CD8-positive, alpha-beta memory T cell (primary cell): ENCODE measurements at regions not wholly inside any gene's neighbourhood (a gene's known extent, or its start where the extent isn't known, plus 50 kb on each side); places are given as distances from the start of the nearest gene placed in this dataset.

Source experiments
- CTCF ChIA-PET: fragments of 350-600 bp; sonication (Branson Sonifier 250); formaldehyde crosslinking; loops from one replicate; lab custom pipeline; 2021; ENCODE audit warnings: antibody characterized with exemption; lab: Charles Lee
- POLR2A ChIA-PET: fragments of 350-600 bp; sonication (Branson Sonifier 250); formaldehyde crosslinking; loops from one replicate; lab custom pipeline; 2021; ENCODE audit warnings: antibody characterized with exemption; lab: Charles Lee
- DNase-seq, 5 donors: peaks; one replicate each; pipeline versions ENCODE4 v3.0.0 to v3.0.0-alpha.2; 2020 to 2022; ENCODE audit warnings: mixed read lengths in 1 of 5
- H3K27ac ChIP-seq: one replicate; pipeline ENCODE4 v1.7.0; 2013; ENCODE audit warnings: low read depth, mild to moderate bottlenecking, low read length, moderate library complexity
- H3K27me3 ChIP-seq: 2 replicates; pipeline ENCODE4 v1.7.0; 2013; ENCODE audit warnings: low read length, mild to moderate bottlenecking; ENCODE audit not compliant: insufficient read depth, poor library complexity, severe bottlenecking
- H3K36me3 ChIP-seq: 2 replicates; pipeline ENCODE4 v1.7.0; 2013; ENCODE audit warnings: mild to moderate bottlenecking, low read length, moderate library complexity; ENCODE audit not compliant: insufficient read depth
- H3K4me1 ChIP-seq: 2 replicates; pipeline ENCODE4 v1.7.0; 2013; ENCODE audit warnings: mild to moderate bottlenecking, low read length, moderate library complexity; ENCODE audit not compliant: insufficient read depth
- H3K4me3 ChIP-seq: 2 replicates; pipeline ENCODE4 v1.7.0; 2013; ENCODE audit warnings: mild to moderate bottlenecking, low read length
- H3K9me3 ChIP-seq: 2 replicates; pipeline ENCODE4 v1.7.0; 2013; ENCODE audit warnings: mild to moderate bottlenecking, low read length
- H3K27ac Mint-ChIP-seq, 8 donors: one replicate each; pipeline ENCODE4 v1.8.0; 2020 to 2021; ENCODE audit warnings: mixed read lengths in 8 of 8, mild to moderate bottlenecking in 6 of 8, inconsistent platforms in 3 of 8, moderate library complexity in 3 of 8
- H3K27me3 Mint-ChIP-seq, 2 donors: one replicate each; pipeline ENCODE4 v1.8.0; 2020 to 2021; ENCODE audit warnings: mixed read lengths in 2 of 2, mild to moderate bottlenecking in 1 of 2, moderate library complexity in 1 of 2
- H3K36me3 Mint-ChIP-seq, 3 donors: one replicate each; pipeline ENCODE4 v1.8.0; 2020 to 2021; ENCODE audit warnings: mixed read lengths in 3 of 3, inconsistent platforms in 1 of 3, mild to moderate bottlenecking in 1 of 3
- H3K4me1 Mint-ChIP-seq, 3 donors: one replicate each; pipeline ENCODE4 v1.8.0; 2020 to 2021; ENCODE audit warnings: mixed read lengths in 3 of 3, inconsistent platforms in 1 of 3, mild to moderate bottlenecking in 1 of 3
- H3K4me3 Mint-ChIP-seq, 7 donors: one replicate each; pipeline ENCODE4 v1.8.0; 2020 to 2021; ENCODE audit warnings: mixed read lengths in 7 of 7, mild to moderate bottlenecking in 6 of 7, moderate library complexity in 4 of 7, inconsistent platforms in 2 of 7
- H3K9me3 Mint-ChIP-seq, 5 donors: one replicate each; pipeline ENCODE4 v1.8.0; 2020 to 2022; ENCODE audit warnings: mixed read lengths in 5 of 5, mild to moderate bottlenecking in 3 of 5, moderate library complexity in 2 of 5, inconsistent platforms in 1 of 5

- peak overlapping the region in 1 of 8 donors; percentile 82 for H3K27ac Mint-ChIP-seq
- peaks cover 0 to 4% (median 0%) of the 10 kb centered on the region in 5 donors for H3K9me3 Mint-ChIP-seq
- no peaks in the 10 kb centered on the region for H3K4me1 Mint-ChIP-seq
- no peak overlapping the region for H3K4me3 Mint-ChIP-seq
- Histone ChIP-seq H3K4me3 (no peak overlapping the region), H3K27me3 (no peaks in the 10 kb centered on the region), H3K9me3 (no peaks in the 10 kb centered on the region), H3K4me1 (no peaks in the 10 kb centered on the region), H3K27ac (no peak overlapping the region), H3K36me3 (no peaks in the 10 kb centered on the region)
- ChIA-PET POLR2A (no interaction called here), CTCF (no interaction called here)
- no peak for DNase-seq
- H3K27me3 Mint-ChIP-seq = peaks cover 4 to 36% of the 10 kb centered on the region in 2 donors
- no peaks in the 10 kb centered on the region for H3K36me3 Mint-ChIP-seq
Observed at GRCh38 chr9:90343366-90343765, 299.3 kb downstream of the DIRAS2 start.

GRCh38 chr9:90343991-90344390 is 298.6 kb downstream of the DIRAS2 start:
- Mint-ChIP-seq H3K27me3 (peaks cover 7 to 38% of the 10 kb centered on the region in 2 donors), H3K4me3 (no peak overlapping the region), H3K36me3 (no peaks in the 10 kb centered on the region), H3K4me1 (no peaks in the 10 kb centered on the region), H3K9me3 (peaks cover 0 to 4% (median 0%) of the 10 kb centered on the region in 5 donors), H3K27ac (no peak overlapping the region)
- Histone ChIP-seq H3K4me3 (no peak overlapping the region), H3K27ac (no peak overlapping the region), H3K9me3 (no peaks in the 10 kb centered on the region), H3K27me3 (no peaks in the 10 kb centered on the region), H3K36me3 (no peaks in the 10 kb centered on the region), H3K4me1 (no peaks in the 10 kb centered on the region)
- ChIA-PET POLR2A (no interaction called here), CTCF (no interaction called here)
- no peak for DNase-seq

- ChIA-PET CTCF (no interaction called here), POLR2A (no interaction called here)
- peaks cover 0 to 5% (median 1%) of the 10 kb centered on the region in 5 donors for H3K9me3 Mint-ChIP-seq
Observed at GRCh38 chr9:90365666-90366065, 277.0 kb downstream of the DIRAS2 start.

GRCh38 chr9:90368241-90368640 is 274.4 kb downstream of the DIRAS2 start:
- CTCF ChIA-PET = no interaction called here
- no peaks in the 10 kb centered on the region for H3K9me3 ChIP-seq

More at GRCh38 chr9:90365666-90366065, 277.0 kb downstream of the DIRAS2 start:
- Histone ChIP-seq H3K4me3 (no peak overlapping the region), H3K9me3 (no peaks in the 10 kb centered on the region), H3K36me3 (no peaks in the 10 kb centered on the region), H3K4me1 (no peaks in the 10 kb centered on the region), H3K27me3 (no peaks in the 10 kb centered on the region), H3K27ac (no peak overlapping the region)
- H3K27me3 Mint-ChIP-seq = peaks cover 1 to 16% of the 10 kb centered on the region in 2 donors
- H3K27ac Mint-ChIP-seq = no peak overlapping the region
- H3K4me1 Mint-ChIP-seq = no peaks in the 10 kb centered on the region
- no peak for DNase-seq
- H3K4me3 Mint-ChIP-seq = no peak overlapping the region
- no peaks in the 10 kb centered on the region for H3K36me3 Mint-ChIP-seq

GRCh38 chr9:90368928-90369327 is 273.7 kb downstream of the DIRAS2 start:
- ChIA-PET POLR2A (no interaction called here), CTCF (no interaction called here)
- no peaks in the 10 kb centered on the region for H3K27me3 ChIP-seq
- H3K9me3 Mint-ChIP-seq = peaks cover 0 to 5% (median 2%) of the 10 kb centered on the region in 5 donors
- H3K27ac Mint-ChIP-seq = no peak overlapping the region
- H3K4me1 ChIP-seq = no peaks in the 10 kb centered on the region
- no peaks in the 10 kb centered on the region for H3K9me3 ChIP-seq
- H3K4me3 ChIP-seq = no peak overlapping the region
- H3K4me1 Mint-ChIP-seq = no peaks in the 10 kb centered on the region
- no peaks in the 10 kb centered on the region for H3K36me3 Mint-ChIP-seq
- DNase-seq = no peak
- no peak overlapping the region for H3K27ac ChIP-seq
- no peak overlapping the region for H3K4me3 Mint-ChIP-seq
- H3K36me3 ChIP-seq = no peaks in the 10 kb centered on the region
- H3K27me3 Mint-ChIP-seq = peaks cover 3 to 13% of the 10 kb centered on the region in 2 donors

More at GRCh38 chr9:90368241-90368640, 274.4 kb downstream of the DIRAS2 start:
- H3K27ac Mint-ChIP-seq = no peak overlapping the region
- POLR2A ChIA-PET = no interaction called here
- no peak overlapping the region for H3K4me3 Mint-ChIP-seq
- H3K4me1 Mint-ChIP-seq = no peaks in the 10 kb centered on the region
- no peak for DNase-seq
- H3K36me3 Mint-ChIP-seq = no peaks in the 10 kb centered on the region
- peaks cover 3 to 17% of the 10 kb centered on the region in 2 donors for H3K27me3 Mint-ChIP-seq
- Histone ChIP-seq H3K36me3 (no peaks in the 10 kb centered on the region), H3K4me3 (no peak overlapping the region), H3K27ac (no peak overlapping the region), H3K4me1 (no peaks in the 10 kb centered on the region), H3K27me3 (no peaks in the 10 kb centered on the region)
- peaks cover 0 to 5% (median 2%) of the 10 kb centered on the region in 5 donors for H3K9me3 Mint-ChIP-seq

- H3K4me1 ChIP-seq = no peaks in the 10 kb centered on the region
- H3K27ac ChIP-seq = no peak overlapping the region
- H3K36me3 ChIP-seq = no peaks in the 10 kb centered on the region
- H3K9me3 Mint-ChIP-seq = peaks cover 0 to 2% (median 0%) of the 10 kb centered on the region in 5 donors
- DNase-seq = no peak
- no peaks in the 10 kb centered on the region for H3K9me3 ChIP-seq
- no peaks in the 10 kb centered on the region for H3K36me3 Mint-ChIP-seq
- H3K4me3 Mint-ChIP-seq = no peak overlapping the region
- H3K4me3 ChIP-seq = no peak overlapping the region
- H3K4me1 Mint-ChIP-seq = no peaks in the 10 kb centered on the region
- ChIA-PET POLR2A (no interaction called here), CTCF (no interaction called here)
- H3K27me3 Mint-ChIP-seq = peaks cover 4 to 15% of the 10 kb centered on the region in 2 donors
- no peaks in the 10 kb centered on the region for H3K27me3 ChIP-seq
- H3K27ac Mint-ChIP-seq = no peak overlapping the region
Observed at GRCh38 chr9:90379771-90380170, 262.9 kb downstream of the DIRAS2 start.

GRCh38 chr9:90385146-90385545 is 257.5 kb downstream of the DIRAS2 start:
- peaks cover 1 to 12% of the 10 kb centered on the region in 2 donors for H3K27me3 Mint-ChIP-seq
- no peaks in the 10 kb centered on the region for H3K4me1 Mint-ChIP-seq
- DNase-seq = no peak
- ChIA-PET POLR2A (no interaction called here), CTCF (no interaction called here)
- no peak overlapping the region for H3K27ac Mint-ChIP-seq
- no peak overlapping the region for H3K4me3 Mint-ChIP-seq
- Histone ChIP-seq H3K9me3 (no peaks in the 10 kb centered on the region), H3K4me1 (no peaks in the 10 kb centered on the region), H3K36me3 (no peaks in the 10 kb centered on the region), H3K27ac (no peak overlapping the region), H3K27me3 (no peaks in the 10 kb centered on the region), H3K4me3 (no peak overlapping the region)
- H3K36me3 Mint-ChIP-seq = no peaks in the 10 kb centered on the region
- H3K9me3 Mint-ChIP-seq = no peaks in the 10 kb centered on the region

GRCh38 chr9:90393365-90394152 is 249.1 kb downstream of the DIRAS2 start:
- ChIA-PET POLR2A (no interaction called here), CTCF (no interaction called here)
- H3K36me3 Mint-ChIP-seq = no peaks in the 10 kb centered on the region
- Histone ChIP-seq H3K4me1 (no peaks in the 10 kb centered on the region), H3K27ac (no peak overlapping the region), H3K27me3 (no peaks in the 10 kb centered on the region), H3K36me3 (no peaks in the 10 kb centered on the region), H3K4me3 (no peak overlapping the region), H3K9me3 (no peaks in the 10 kb centered on the region)
- no peak for DNase-seq
- H3K27me3 Mint-ChIP-seq = peaks cover 4 to 5% of the 10 kb centered on the region in 2 donors
- no peak overlapping the region for H3K27ac Mint-ChIP-seq
- H3K9me3 Mint-ChIP-seq = peaks cover 0 to 2% (median 0%) of the 10 kb centered on the region in 5 donors
- no peaks in the 10 kb centered on the region for H3K4me1 Mint-ChIP-seq
- no peak overlapping the region for H3K4me3 Mint-ChIP-seq
